ENCODE measurements at regions not wholly inside any gene's neighbourhood (a gene's known extent, or its start where the extent isn't known, plus 50 kb on each side); places are given as distances from the start of the nearest gene placed in this dataset.
"Not testable (repeated sequence)": the region's sequence is repeated elsewhere in the genome, so short reads cannot be mapped to it uniquely, and the experiment has no call there.

DNA sequence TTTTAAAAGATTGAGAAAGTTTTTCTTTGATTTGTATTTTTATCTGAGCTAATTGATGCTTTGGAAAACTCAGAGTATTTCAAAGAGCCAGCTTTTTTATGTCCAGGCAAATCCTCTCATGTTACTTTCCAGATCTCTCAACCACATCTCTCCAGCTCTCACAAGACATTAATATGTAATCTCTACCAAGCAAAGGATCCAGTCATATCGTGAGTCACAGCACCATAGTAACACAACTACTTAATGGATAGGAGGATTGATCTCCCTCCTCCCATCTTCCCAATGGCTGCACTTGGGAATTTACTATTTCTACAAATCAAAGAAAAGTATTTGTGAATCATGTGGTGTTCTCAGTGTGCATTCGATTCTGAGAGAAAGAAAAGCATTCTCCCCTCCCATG lies 63.3 kb downstream of the POU4F1 start:
- DNase-seq: no peak

DNA sequence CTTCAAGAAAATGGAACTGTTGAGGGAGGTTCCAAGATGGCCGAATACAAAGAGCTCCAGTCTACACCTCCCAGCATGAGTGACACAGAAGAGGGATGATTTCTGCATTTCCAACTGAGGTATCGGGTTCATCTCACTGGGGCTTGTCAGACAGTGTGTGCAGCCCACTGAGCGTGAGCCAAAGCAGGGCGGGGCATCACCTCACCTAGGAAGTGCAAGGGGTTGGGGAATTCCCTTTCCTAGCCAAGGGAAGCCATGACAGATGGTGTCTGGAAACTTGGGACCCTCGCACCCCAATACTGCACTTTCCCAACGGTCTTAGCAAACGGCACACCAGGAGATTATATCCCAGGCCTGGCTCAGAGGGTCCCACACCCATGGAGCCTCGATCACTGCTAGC lies 77.3 kb downstream of the POU4F1 start:
- not testable (repeated sequence) for DNase-seq

GRCh38 chr13:78524936-78525335 lies 78.4 kb downstream of the POU4F1 start:
- no peak for DNase-seq

DNA sequence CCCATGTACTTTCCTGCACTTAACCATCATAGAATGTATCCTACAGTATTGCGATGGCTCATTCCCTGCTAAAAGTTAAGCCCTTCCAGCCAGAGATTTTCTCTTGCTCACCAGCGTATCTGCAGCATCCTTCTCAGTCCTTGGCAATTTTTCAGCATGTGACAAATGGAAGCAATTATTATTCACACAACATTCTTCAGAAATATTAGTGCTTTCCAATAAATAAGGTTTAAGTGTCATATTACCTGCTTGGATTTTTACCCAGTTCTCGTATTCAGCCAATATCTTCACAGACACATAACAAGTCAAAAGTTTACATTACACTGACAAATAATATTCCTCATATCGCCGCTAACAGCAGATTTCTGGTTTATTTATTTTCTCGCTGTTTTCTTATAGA lies 82.3 kb downstream of the POU4F1 start:
- no peak for DNase-seq

DNA sequence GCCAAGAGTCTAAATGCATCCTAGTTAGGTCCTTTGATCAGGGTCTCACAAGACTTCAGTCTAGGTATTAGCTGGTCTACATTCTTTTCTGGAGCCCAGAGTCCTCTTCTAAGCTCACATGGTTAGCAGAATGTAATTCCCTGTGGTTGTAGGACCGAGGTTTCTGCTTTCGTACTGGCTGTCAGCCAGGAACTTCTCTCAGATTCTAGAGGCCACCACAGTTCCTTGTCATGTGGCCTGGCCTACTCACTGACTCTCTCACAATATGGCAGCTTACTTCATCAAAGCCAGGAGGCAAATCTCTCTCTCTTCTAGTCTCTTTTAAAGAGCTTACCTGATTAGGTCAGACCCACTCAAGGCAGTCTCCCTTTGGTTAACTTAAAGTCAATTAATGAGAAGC lies 82.9 kb downstream of the POU4F1 start:
- DNase-seq: no peak

- not testable (repeated sequence) for DNase-seq
These were observed 84.9 kb downstream of the POU4F1 start for GRCh38 chr13:78518482-78518881.

DNA sequence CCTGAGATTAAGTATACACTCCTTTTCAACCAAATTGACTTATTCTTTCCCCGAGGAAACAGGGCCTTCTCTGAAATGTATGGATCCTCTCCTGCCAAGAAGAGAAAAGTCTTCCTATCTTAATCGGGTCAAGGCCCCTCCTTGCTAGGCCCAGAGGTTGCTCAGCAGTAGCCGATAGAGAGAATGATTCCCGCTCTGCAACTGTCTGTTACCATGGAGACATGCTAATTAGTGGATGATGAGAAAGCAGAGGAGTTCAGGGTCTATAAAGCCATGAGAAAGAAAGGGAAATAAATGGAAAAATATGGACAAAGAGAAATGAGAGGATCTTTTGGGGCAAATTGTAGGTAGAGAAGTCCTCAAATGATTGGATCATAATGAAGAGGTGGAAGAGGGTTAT lies 103.5 kb downstream of the POU4F1 start:
- DNase-seq: no peak

DNA sequence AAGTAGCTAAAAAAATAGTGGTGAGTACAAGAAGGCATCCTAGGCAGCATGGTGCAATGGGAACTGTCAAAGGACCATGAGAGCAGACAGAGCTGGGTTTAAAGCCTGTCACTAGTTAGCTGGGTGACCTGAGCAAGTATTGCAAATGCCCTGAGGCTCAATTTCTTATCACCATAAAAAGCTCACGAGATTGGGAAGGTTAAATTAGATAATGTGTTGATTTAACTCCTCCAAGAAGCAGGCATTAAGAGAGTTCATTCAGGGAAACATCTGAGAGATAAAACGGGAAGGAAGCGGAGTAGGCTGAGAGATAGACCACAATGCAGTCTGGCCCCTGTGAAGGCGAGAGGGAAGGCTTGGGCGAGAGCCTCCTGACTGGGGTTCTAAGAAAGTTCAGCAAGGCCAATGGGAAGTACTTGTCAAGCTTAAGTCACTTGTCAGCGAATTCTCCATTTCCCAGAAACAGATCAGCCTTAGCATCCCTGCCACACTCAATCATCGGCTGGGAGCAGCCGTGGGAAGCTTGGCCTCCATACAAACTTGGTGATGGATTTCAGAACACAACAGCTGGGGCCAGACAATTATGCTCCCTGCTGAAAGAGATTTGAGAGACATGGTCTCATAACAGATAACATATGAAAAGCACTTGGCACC lies 105.5 kb downstream of the POU4F1 start:
- no peak for DNase-seq

DNA sequence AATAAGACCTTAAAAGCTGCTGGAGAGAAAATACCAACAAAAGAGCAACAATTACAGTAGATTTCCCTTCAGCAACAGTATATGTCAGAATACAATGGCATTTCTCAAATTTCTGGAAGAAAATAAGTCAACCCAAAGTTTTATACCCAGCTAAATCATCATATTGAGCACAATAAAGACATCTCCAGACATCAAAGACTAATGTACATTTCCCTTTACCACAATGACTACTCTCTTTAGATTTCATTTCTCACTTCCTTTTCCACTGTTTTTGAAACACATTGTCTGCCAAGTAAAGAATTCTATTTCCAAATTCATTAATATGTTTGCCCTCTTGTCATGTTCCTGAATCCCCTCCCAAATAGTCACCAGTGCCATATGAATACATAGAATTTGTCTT lies 111.4 kb downstream of the POU4F1 start:
- DNase-seq: no peak

DNA sequence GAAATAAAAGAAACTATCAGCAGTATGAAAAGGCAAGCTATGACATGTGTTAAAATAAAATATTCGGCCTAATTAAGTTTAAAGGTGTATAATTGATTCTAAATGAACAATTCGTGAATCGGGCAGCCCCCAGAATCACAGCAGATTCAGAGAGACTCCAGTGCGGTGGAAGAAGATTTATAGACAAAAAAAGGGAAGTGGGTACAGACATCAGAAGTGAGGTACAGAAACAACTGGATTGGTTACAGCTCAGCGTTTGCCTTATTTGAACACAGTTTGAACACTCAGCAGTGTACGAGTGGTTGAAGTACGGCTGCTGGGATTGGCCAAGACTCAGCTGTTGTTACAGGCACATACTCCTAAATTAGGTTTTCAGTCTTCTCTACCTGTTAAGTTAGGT lies 113.1 kb downstream of the POU4F1 start:
- not testable (repeated sequence) for DNase-seq

- no peak for DNase-seq
These were observed 115.6 kb downstream of the POU4F1 start for GRCh38 chr13:78487707-78488106.

DNA sequence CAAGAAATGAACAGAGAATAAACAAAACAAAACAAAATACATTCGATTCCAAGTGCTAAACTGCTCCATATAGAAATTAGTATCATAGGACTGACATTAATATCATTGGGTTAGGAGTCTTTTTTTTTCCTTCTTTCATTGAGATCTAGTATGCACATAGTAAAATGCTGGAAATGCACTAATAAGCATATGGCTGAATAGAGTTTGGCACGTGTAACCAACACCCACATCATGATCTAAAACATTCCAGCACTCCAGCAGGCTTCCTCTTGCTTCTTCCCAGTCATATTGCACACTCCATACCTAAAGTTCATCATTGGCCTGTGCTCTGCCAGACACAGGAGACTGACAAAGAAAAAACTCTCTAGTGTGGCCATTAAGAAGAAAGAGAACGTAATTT lies 117.5 kb downstream of the POU4F1 start:
- DNase-seq: no peak

GRCh38 chr13:78478183-78478582 lies 125.2 kb downstream of the POU4F1 start:
- DNase-seq: no peak

DNA sequence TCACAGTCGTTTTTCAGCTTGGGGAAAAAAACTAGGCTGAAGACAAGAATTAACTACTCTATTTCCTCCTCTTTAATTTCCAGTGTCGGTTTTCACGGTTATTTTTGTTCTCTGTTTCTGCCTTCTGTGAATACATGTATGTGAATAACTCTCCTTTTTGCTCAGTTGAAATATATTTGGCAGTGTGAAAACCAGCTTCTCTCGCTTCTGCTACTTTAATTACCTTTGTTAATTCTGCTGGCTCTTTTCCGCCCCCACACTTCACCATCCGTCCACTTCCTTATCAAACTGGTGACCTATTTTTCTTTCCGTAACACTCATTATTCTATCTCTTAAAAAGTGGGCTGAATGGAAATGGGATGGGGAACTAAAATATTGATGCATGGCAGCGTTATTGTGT lies 126.4 kb downstream of the POU4F1 start:
- no peak for DNase-seq

GRCh38 chr13:78468621-78469020 lies 134.7 kb downstream of the POU4F1 start:
- DNase-seq: no peak

GRCh38 chr13:78465250-78465649 lies 138.1 kb downstream of the POU4F1 start:
- DNase-seq: no peak

GRCh38 chr13:78460176-78460575 lies 143.2 kb downstream of the POU4F1 start:
- DNase-seq: no peak

GRCh38 chr13:78443839-78444238 lies 159.5 kb downstream of the POU4F1 start:
- DNase-seq: no peak

DNA sequence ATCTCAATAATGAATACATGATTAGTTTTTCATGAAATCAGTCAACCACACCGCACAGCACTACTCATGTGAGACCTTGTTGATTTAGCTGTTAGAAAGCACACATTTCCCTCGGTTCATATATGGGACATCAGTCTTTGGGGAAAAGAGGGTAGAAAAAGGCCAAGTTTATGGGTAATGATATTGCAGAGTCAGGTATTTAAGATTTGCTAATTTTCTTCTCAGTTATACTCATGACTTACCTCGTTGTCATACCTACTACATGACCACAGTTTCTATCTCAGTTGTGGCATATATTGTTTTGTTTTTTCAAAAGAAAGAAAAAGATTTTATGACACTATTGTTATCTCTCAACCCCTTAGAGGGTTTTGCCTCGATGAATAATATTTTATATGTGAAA lies 165.6 kb downstream of the POU4F1 start:
- DNase-seq: no peak

GRCh38 chr13:78436311-78436710 lies 167.0 kb downstream of the POU4F1 start:
- DNase-seq: no peak

GRCh38 chr13:78431328-78431727 lies 172.0 kb downstream of the POU4F1 start:
- no peak for DNase-seq

GRCh38 chr13:78430811-78431210 lies 172.5 kb downstream of the POU4F1 start:
- DNase-seq: no peak

DNA sequence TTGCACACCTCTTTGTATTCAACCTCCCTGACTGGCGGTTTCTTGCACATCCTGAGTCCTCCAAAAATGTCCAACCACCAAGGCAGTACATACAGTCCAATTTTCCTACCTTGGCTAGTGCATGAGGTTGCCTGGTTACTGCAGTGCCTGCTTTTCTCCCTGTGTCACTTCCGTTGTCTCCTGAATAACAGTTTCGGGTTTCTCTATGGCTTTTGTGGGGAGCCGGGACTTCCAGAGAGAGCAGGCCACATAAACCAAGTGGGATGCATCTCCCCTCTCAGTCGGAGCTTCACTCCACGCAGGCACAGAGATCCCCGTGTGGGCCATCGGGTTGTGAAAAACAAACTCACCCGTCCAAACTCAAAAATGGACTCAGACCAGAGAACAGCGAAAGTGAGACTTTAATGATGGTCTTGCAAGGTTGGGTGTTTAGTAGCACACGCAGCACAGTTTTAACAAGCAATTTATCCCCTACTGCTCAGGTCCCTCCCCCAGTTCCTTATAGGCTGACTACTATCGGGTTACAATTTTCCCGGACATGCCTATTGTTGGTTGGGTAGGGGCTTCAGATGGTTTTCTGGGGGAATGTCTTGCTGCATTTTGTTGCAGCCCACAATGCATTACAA lies 173.1 kb downstream of the POU4F1 start:
- DNase-seq: no peak

GRCh38 chr13:78428646-78429045 lies 174.7 kb downstream of the POU4F1 start:
- no peak for DNase-seq

- DNase-seq: no peak
These were observed 177.2 kb downstream of the POU4F1 start for GRCh38 chr13:78426183-78426582.

Data from SHP77 treated with DMSO at 0.1 percent for 48 hours (cell line).